Activated CD4-positive, alpha-beta T cell treated with anti-CD3 and anti-CD28 coated beads, Interleukin-2, amount 10 ng/mL, durations not matched to agents 24 days and 14 days (primary cell): ENCODE measurements at regions not wholly inside any gene's neighbourhood (a gene's known extent, or its start where the extent isn't known, plus 50 kb on each side); places are given as distances from the start of the nearest gene placed in this dataset.
A peak's percentile ranks its signal among the peaks of the same experiment; 100 is the strongest.
"Not testable (repeated sequence)": the region's sequence is repeated elsewhere in the genome, so short reads cannot be mapped to it uniquely, and the experiment has no call there.

Source experiments
- DNase-seq: peaks from one replicate; pipeline ENCODE4 v3.0.0; 2022
- H3K27ac Mint-ChIP-seq: one replicate; pipeline ENCODE4 v1.8.0; 2022; ENCODE audit warnings: mild to moderate bottlenecking, mixed read lengths
- H3K27me3 Mint-ChIP-seq: one replicate; pipeline ENCODE4 v1.8.0; 2022; ENCODE audit warnings: mixed read lengths
- H3K36me3 Mint-ChIP-seq: one replicate; pipeline ENCODE4 v1.8.0; 2022; ENCODE audit warnings: low read depth, mild to moderate bottlenecking, mixed read lengths
- H3K4me1 Mint-ChIP-seq: one replicate; pipeline ENCODE4 v1.8.0; 2021; ENCODE audit warnings: mixed read lengths
- H3K4me3 Mint-ChIP-seq: one replicate; pipeline ENCODE4 v1.8.0; 2022; ENCODE audit warnings: mild to moderate bottlenecking, moderate library complexity, mixed read lengths
- H3K9me3 Mint-ChIP-seq: one replicate; pipeline ENCODE4 v1.8.0; 2021; ENCODE audit warnings: mixed read lengths
- intact Hi-C: fragments of 100-400 bp; cut with micrococcal nuclease; formaldehyde crosslinking; loops from one replicate; pipeline ENCODE4 v1.15.1; 2023

DNA sequence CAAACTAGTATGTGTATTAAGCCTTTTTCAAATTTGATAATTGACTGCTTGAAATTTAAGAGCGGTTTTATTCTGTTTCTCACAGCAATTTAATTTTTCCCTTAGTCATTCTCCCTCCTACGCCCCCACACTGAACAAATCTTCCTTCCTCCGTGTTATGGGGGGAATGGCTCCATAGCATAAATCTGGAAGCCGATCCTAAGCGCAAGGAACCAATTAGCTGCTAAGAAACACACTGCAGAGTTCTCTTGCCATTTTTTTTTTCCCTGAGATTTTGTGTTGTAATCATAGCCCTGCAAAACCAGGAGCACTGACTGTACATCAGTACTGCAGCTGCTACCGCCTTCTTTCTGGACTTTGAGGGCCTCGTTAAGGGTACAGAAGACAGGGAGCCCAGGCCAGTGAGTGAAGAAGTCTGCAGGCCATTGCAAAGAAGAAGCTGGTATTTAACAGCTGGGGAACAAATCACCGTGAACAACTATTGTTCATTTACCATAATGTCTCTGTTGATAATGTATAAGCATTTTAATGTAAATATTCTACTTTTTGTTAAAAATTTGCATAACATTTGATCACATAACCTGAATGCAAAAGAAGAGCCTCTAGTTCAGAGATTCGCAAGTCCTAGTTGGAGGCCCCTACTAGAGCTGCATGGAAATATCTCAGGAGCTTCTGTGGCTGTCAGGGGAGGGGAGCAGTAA, 264.0 kb downstream of the LRATD1 start:
- Mint-ChIP-seq H3K36me3 (no peaks in the 10 kb centered on the region), H3K9me3 (no peaks in the 10 kb centered on the region), H3K4me3 (no peak overlapping the region), H3K27me3 (no peaks in the 10 kb centered on the region), H3K4me1 (no peaks in the 10 kb centered on the region), H3K27ac (no peak overlapping the region)
- intact Hi-C loops: no loop called here
- DNase-seq: no peak

DNA sequence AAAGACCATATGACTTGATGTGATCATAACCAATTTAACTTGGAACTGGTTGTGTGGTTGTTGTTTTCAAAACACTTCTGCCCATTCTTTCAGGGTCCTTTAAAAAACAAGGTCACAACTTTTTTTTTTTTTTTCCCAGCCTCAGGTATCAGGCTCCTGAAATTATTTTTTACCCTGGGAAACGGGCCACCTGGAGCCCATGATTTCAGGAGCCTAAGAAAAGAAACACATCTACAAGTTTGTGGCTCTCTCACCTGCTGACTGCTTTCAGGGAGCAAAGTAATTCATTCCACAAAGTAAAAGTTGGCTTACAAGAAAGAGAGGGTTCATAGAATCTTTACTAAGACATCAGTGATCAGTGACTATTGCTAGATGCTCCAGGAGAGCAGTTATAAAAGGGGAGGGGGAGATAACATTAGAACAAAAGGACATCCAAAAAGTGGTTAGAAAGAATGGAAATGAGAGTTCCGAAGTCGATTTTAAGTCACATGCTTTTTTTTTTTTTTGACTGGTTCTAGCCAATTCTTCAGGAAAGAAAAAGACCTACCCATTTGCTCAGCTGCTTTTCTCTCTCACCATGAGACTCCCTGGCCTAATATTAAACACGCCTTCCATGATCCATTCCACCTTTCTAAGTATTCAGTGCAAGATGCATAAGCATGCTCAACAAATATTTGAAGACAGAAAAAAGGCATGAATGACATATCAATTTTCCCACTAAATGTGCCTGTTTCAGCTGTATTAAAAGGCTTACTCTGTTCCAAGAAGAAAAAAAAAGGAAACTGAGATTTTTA, 267.3 kb downstream of the LRATD1 start:
- no peak for DNase-seq
- no peaks in the 10 kb centered on the region for H3K36me3 Mint-ChIP-seq
- no peak overlapping the region for H3K4me3 Mint-ChIP-seq
- no peaks in the 10 kb centered on the region for H3K4me1 Mint-ChIP-seq
- H3K27ac Mint-ChIP-seq: no peak overlapping the region
- intact Hi-C loops: loop anchor here (5.0 kb wide), 1 partner anchor 262 kb away; no protein-coding TSS in a partner anchor
- H3K9me3 Mint-ChIP-seq: no peaks in the 10 kb centered on the region
- H3K27me3 Mint-ChIP-seq: no peaks in the 10 kb centered on the region

DNA sequence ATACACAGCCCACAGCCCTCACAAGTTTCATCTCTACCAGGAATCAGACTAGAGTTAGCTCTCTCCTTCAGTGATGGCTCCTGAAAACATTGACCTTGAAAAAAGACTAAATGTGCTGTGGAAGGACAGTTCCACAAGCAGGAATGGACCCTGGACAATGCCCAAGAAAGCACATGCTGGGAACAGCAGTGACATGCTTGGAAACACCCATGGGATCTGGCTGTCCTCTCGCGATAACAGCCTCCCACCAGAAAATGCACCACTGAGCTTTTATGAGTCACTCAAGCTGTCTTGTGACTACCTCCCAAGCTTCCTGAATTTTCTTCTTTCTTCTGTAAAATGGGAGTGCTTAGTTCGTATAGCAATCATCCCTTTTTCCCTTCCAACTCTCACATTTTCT, 269.2 kb downstream of the LRATD1 start:
- Mint-ChIP-seq H3K27me3 (no peaks in the 10 kb centered on the region), H3K4me1 (no peaks in the 10 kb centered on the region), H3K27ac (no peak overlapping the region), H3K4me3 (no peak overlapping the region), H3K36me3 (no peaks in the 10 kb centered on the region), H3K9me3 (no peaks in the 10 kb centered on the region)
- intact Hi-C loops: loop anchor here (5.0 kb wide), 1 partner anchor 261 kb away; no protein-coding TSS in a partner anchor
- DNase-seq: no peak

DNA sequence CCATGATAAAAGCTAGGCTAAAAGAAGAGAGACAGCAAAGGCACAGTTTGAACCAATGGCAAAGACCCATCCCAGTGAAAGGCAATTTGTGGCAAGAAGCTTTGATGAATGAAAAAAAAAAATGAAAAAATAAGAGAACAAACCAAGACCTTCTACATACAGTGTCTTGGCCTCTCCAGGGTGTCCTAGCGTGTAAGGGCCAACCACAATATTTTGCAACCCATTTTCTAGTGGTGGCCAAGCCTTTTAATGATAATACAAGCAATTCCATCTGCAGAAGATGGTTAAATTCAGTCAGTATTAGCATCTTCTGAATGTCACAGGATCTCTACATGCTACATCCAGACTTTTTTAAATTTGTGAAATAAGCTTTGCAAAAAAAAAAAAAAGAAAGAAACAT, 270.4 kb downstream of the LRATD1 start:
- DNase-seq: no peak
- Mint-ChIP-seq H3K4me3 (no peak overlapping the region), H3K27ac (no peak overlapping the region), H3K4me1 (no peaks in the 10 kb centered on the region), H3K9me3 (no peaks in the 10 kb centered on the region), H3K36me3 (no peaks in the 10 kb centered on the region), H3K27me3 (no peaks in the 10 kb centered on the region)
- intact Hi-C loops: loop anchor here (1.0 to 5.0 kb wide), 2 partner anchors 259 to 670 kb away; no protein-coding TSS in a partner anchor

DNA sequence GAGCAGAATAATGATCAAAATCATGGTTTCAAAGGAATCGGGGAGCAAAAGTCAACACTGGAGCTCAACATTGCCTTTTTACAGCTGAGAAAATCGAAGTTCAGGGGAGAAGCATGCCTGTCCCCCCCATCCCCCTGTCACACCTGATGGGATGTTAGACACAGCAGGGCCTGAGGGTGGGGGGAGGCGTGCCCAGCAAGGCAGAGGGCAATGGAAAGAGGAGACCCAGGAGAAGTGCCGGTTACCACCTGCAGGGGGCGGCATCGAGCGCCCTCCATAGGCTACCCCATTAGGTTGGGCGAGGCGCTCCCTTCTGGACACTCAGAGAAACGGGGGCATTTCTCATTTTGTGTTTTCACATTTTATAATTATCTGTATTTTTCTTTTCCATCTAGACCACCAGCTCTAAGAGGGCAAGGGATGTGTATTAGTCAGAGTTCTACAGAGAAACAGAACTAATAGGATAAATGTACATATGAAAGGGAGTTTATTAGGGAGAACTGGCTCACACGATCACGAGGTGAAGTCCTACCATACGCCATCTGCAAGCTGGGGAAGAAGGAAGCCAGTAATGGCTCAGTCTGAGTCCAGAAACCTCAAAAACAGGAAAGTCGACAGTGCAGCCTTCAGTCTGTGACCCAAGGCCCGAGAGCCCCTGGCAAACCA, 271.3 kb downstream of the LRATD1 start:
- intact Hi-C loops: loop anchor here (1.0 to 5.0 kb wide), 3 partner anchors 258 to 673 kb away; no protein-coding TSS in a partner anchor
- peak; percentile 88 for DNase-seq
- Mint-ChIP-seq H3K36me3 (no peaks in the 10 kb centered on the region), H3K27ac (no peak overlapping the region), H3K4me3 (no peak overlapping the region), H3K4me1 (no peaks in the 10 kb centered on the region), H3K9me3 (no peaks in the 10 kb centered on the region), H3K27me3 (no peaks in the 10 kb centered on the region)

DNA sequence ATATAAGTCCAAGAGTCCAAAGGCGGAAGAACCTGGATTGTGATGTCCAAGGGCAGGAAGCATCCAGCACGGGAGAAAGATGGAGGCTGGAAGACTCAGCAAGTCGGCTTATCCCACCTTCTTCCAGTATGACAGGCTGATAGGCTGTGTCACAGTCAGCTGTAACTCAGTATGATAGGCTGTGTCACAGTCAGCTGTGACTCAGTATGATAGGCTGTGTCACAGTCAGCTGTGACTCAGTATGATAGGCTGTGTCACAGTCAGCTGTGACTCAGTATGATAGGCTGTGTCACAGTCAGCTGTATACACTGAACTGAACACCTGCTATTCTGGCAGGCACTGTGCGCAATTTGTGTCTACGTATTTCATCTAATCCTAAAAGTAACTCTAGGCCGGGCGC, 271.9 kb downstream of the LRATD1 start:
- not testable (repeated sequence) for DNase-seq, H3K4me1 Mint-ChIP-seq, H3K27me3 Mint-ChIP-seq, H3K9me3 Mint-ChIP-seq, H3K4me3 Mint-ChIP-seq, H3K36me3 Mint-ChIP-seq, H3K27ac Mint-ChIP-seq
- intact Hi-C loops: loop anchor here (1.0 to 5.0 kb wide), 2 partner anchors 258 to 673 kb away; no protein-coding TSS in a partner anchor

DNA sequence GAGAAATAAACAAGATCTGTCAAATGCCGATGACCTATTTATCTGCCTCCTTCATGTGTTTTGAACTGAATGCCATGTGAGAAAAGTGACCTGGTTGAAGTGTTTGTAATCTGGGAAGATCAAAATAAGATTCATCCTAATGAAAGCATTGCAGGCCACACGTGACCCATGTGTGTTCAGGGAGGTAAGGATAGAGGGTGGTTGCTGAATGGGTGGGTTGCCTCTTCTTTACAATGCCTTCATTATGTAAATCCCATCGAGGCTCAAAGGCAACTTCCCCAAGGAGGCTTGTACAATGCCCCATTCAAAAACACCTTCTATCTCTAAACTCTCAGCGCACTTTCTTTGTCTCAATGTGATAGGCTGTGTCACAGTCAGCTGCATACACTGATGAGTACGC, 273.1 kb downstream of the LRATD1 start:
- no peak for DNase-seq
- Mint-ChIP-seq H3K9me3 (no peaks in the 10 kb centered on the region), H3K4me3 (no peak overlapping the region), H3K27ac (no peak overlapping the region), H3K4me1 (no peaks in the 10 kb centered on the region), H3K36me3 (no peaks in the 10 kb centered on the region), H3K27me3 (no peaks in the 10 kb centered on the region)
- intact Hi-C loops: no loop called here

DNA sequence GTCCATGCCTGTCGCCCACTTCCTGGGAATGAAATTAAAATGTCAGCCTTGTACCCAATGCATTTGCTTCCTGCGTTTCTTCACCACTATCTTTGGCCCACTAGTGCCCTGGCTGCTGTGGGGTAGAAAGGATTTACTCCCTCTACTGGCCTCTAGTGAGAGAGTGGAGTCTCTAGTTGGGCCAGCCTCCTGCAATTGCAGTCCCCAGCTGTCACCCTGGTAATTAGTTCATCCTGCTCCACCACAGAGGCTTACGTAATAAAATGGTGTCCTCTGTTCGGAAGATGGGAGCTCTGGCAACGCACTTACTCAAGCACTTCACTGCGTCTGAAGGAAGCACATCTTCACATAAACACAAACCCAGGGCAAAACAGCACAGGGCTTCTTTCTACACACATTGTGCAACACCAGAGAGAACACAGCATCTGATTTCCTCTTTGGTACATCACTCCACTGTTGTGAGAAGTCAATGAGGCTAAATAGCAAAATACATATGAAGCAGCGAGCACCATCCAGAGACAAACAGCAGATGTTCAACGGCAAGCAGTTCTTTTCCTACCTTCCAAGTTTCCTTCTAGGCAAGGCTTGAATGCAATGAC, 274.6 kb downstream of the LRATD1 start:
- H3K27me3 Mint-ChIP-seq: no peaks in the 10 kb centered on the region
- no peak for DNase-seq
- no peaks in the 10 kb centered on the region for H3K4me1 Mint-ChIP-seq
- H3K4me3 Mint-ChIP-seq: no peak overlapping the region
- H3K9me3 Mint-ChIP-seq: no peaks in the 10 kb centered on the region
- no peak overlapping the region for H3K27ac Mint-ChIP-seq
- H3K36me3 Mint-ChIP-seq: no peaks in the 10 kb centered on the region
- intact Hi-C loops: no loop called here

DNA sequence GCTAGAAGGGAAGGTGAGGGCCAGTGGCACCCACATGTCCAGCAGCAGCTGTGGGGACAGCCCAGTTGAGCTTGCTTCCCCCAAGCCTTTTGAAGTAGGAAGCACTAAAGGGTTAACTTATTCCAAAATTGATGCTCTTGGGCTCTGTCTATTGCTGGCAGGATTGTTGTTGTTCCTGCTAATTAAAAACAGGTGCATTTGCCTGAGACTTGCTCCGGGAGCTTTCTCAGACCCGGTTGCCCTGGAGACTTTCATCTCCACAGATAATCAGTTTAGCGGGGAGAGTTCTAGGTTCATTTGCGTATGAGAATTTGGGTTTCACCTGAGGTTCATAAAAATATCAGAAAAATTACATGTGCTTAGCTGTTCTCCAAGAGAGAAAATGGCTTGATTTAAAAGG, 277.3 kb downstream of the LRATD1 start:
- H3K36me3 Mint-ChIP-seq: no peaks in the 10 kb centered on the region
- intact Hi-C loops: no loop called here
- DNase-seq: no peak
- H3K4me3 Mint-ChIP-seq: no peak overlapping the region
- H3K4me1 Mint-ChIP-seq: no peaks in the 10 kb centered on the region
- no peaks in the 10 kb centered on the region for H3K9me3 Mint-ChIP-seq
- H3K27ac Mint-ChIP-seq: no peak overlapping the region
- H3K27me3 Mint-ChIP-seq: peaks cover 3% of the 10 kb centered on the region

DNA sequence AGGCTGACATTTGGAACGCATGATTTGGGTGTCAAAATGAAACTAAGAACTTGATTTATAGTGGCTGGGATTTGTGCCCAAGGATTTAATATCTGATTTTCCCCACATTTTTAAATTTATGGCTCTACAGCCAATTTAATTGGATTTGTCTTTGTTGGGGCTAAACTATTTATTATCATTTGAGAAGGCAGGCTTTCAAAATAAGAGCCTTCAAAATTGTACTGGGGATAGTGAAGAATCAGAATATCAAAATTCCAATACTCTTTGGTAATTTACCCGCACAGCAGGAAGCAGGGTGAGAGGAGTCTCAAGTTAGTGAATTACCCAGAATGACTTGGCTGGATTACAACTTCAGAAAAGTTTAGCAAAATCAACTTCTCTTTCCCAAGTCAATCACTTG, 278.1 kb downstream of the LRATD1 start:
- Mint-ChIP-seq H3K36me3 (no peaks in the 10 kb centered on the region), H3K4me3 (no peak overlapping the region), H3K27ac (no peak overlapping the region), H3K27me3 (peaks cover 3% of the 10 kb centered on the region), H3K9me3 (no peaks in the 10 kb centered on the region), H3K4me1 (no peaks in the 10 kb centered on the region)
- intact Hi-C loops: no loop called here
- no peak for DNase-seq

DNA sequence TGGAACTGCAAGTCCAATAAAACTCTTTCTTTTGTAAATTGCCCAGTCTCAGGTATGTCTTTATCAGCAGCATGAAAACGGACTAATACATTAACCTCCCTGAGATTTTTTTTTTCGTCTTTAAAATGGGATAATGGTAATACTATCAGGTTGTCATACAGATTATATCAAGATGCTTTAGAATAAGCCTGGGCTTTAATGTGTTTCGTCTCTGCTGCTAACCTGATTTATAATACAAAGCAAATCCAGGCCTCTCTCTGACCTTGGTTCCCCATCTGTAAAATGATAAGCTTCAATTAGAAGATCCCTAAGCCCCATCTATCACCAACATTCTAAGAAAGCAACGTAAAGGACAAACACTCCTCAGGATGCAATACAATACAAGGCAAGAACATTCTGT, 283.5 kb downstream of the LRATD1 start:
- H3K4me1 Mint-ChIP-seq: no peaks in the 10 kb centered on the region
- no peaks in the 10 kb centered on the region for H3K36me3 Mint-ChIP-seq
- DNase-seq: no peak
- H3K27ac Mint-ChIP-seq: no peak overlapping the region
- no peak overlapping the region for H3K4me3 Mint-ChIP-seq
- H3K9me3 Mint-ChIP-seq: no peaks in the 10 kb centered on the region
- peaks cover 3% of the 10 kb centered on the region for H3K27me3 Mint-ChIP-seq
- intact Hi-C loops: no loop called here

DNA sequence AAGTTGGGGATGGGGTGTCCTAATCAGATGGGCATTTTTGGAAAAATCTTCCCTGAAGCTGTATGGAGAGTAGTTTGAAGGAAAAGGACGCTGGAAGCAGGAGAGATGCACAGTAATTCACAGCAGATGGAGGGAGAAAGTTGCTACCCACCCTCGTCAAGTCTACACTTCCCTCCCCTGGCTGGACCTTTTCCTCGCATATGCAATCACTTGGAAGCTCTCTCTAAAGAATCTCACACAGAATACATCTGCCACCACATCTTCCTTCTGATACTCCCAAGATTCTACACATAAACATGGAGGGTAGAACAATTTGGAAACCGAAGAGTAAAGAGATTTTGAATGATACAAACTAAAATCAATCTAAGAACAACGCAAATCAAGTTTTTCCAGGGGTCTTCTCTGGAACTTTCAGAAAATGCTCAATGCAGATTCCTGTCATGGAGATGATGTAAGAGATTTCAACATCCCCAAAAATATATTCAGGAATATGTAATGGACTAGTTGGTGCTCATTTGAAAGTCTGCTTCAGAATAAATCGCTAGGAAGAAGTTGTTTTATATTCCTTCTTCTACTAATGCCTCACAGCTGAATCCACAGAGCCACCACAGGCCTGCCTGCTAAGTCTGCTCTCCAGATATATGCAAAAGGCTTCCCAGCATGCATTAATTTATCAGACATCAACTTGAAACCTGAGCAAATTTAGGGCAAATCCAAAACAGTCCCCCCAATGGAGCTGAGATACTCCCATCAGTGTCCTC, 291.5 kb downstream of the LRATD1 start:
- no peaks in the 10 kb centered on the region for H3K9me3 Mint-ChIP-seq
- no peak overlapping the region for H3K4me3 Mint-ChIP-seq
- no peaks in the 10 kb centered on the region for H3K4me1 Mint-ChIP-seq
- H3K27me3 Mint-ChIP-seq: peaks cover 3% of the 10 kb centered on the region
- DNase-seq: no peak
- no peaks in the 10 kb centered on the region for H3K36me3 Mint-ChIP-seq
- no peak overlapping the region for H3K27ac Mint-ChIP-seq
- intact Hi-C loops: no loop called here

DNA sequence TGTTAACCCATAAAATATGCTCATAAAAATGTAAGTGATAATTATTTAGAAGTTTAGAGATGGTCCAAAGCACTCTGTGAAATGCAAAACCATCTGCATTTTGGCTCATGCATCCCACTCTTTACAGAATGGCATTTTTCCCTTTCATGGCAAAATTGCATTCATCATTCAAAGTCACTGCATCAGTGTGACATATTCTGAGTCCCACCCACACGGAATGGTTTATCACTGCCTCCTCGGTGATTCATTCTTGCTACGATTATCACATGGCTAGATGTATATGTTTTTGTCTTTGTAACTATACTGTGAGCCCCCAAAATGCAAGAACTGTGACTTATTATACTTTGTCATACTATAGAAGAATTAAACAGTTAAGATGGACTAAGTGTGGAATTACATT, 293.0 kb downstream of the LRATD1 start:
- Mint-ChIP-seq H3K4me3 (no peak overlapping the region), H3K9me3 (no peaks in the 10 kb centered on the region), H3K27me3 (peaks cover 3% of the 10 kb centered on the region), H3K4me1 (no peaks in the 10 kb centered on the region), H3K27ac (no peak overlapping the region), H3K36me3 (no peaks in the 10 kb centered on the region)
- intact Hi-C loops: no loop called here
- no peak for DNase-seq
